Smooth muscle cell (in vitro differentiated cells): ENCODE measurements at regions not wholly inside any gene's neighbourhood (a gene's known extent, or its start where the extent isn't known, plus 50 kb on each side); places are given as distances from the start of the nearest gene placed in this dataset.

Experiments used
- DNase-seq: peaks from one replicate; lab custom pipeline; 2025; ENCODE audit not compliant: unreplicated experiment; lab: John Stamatoyannopoulos, UW
- H2AFZ ChIP-seq: fragments of 200-600 bp; sonication (generic); 2 replicates; pipeline ENCODE4 v1.6.0; 2016; ENCODE audit warnings: antibody characterized with exemption, low read depth, mild to moderate bottlenecking
- H3F3A ChIP-seq: fragments of 200-600 bp; sonication (generic); 2 replicates; pipeline ENCODE4 v1.6.0; 2017; ENCODE audit warnings: antibody characterized with exemption, low read depth
- H3K27ac ChIP-seq: fragments of 200-600 bp; sonication (generic); 2 replicates; pipeline ENCODE4 v1.5.1; 2016; ENCODE audit warnings: low read depth, mild to moderate bottlenecking
- H3K27me3 ChIP-seq: fragments of 200-600 bp; sonication (generic); 2 replicates; pipeline ENCODE4 v1.6.1; 2016; ENCODE audit warnings: low read depth, mild to moderate bottlenecking
- H3K36me3 ChIP-seq: fragments of 200-600 bp; sonication (generic); 2 replicates; pipeline ENCODE4 v1.5.1; 2016; ENCODE audit warnings: low read depth
- H3K4me1 ChIP-seq: fragments of 200-600 bp; sonication (generic); 2 replicates; pipeline ENCODE4 v1.5.1; 2016; ENCODE audit warnings: low read depth
- H3K4me2 ChIP-seq: fragments of 200-600 bp; sonication (generic); 2 replicates; pipeline ENCODE4 v1.6.0; 2016; ENCODE audit warnings: mild to moderate bottlenecking
- H3K4me3 ChIP-seq: fragments of 200-600 bp; sonication (generic); 2 replicates; pipeline ENCODE4 v1.5.1; 2016; ENCODE audit warnings: mild to moderate bottlenecking
- H3K79me2 ChIP-seq: fragments of 200-600 bp; sonication (generic); 2 replicates; pipeline ENCODE4 v1.6.0; 2016; ENCODE audit warnings: low read depth, mild to moderate bottlenecking
- H3K9ac ChIP-seq: fragments of 200-600 bp; sonication (generic); 2 replicates; pipeline ENCODE4 v1.6.0; 2016; ENCODE audit warnings: low read depth
- H3K9me3 ChIP-seq: fragments of 200-600 bp; sonication (generic); replicated peaks from 2 replicates; pipeline ENCODE4 v1.5.1; 2016; ENCODE audit warnings: low read depth
- H4K20me1 ChIP-seq: fragments of 200-600 bp; sonication (generic); 2 replicates; pipeline ENCODE4 v1.6.0; 2016; ENCODE audit warnings: low read depth
- CTCF ChIP-seq: fragments of 200-600 bp; sonication (generic); IDR thresholded peaks from 2 replicates; pipeline ENCODE4 v1.5.1; 2017; ENCODE audit warnings: borderline replicate concordance, mild to moderate bottlenecking, antibody characterized with exemption; ENCODE audit not compliant: insufficient read depth, poor library complexity, severe bottlenecking
- WGBS: methylation state at CpG from one replicate; pipeline ENCODE4 v1.1.7; 2016; ENCODE audit warnings: low lambda C conversion rate; 5-methylcytosine and 5-hydroxymethylcytosine counted together

- Histone ChIP-seq H3K79me2 (no peaks in the 10 kb centered on the region), H3F3A (no peaks in the 10 kb centered on the region), H3K27ac (no peak overlapping the region), H3K9me3 (no peaks in the 10 kb centered on the region), H3K27me3 (no peaks in the 10 kb centered on the region), H3K9ac (no peak overlapping the region), H3K4me2 (no peak overlapping the region), H2AFZ (no peak overlapping the region), H3K4me1 (no peaks in the 10 kb centered on the region), H4K20me1 (no peaks in the 10 kb centered on the region), H3K4me3 (no peak overlapping the region), H3K36me3 (no peaks in the 10 kb centered on the region)
- no peak for TF ChIP-seq CTCF
- 44% methylated on average over 4 of the region's 4 CpGs for WGBS
- DNase-seq = no peak
Measured at GRCh38 chr18:60493066-60493465, 120.5 kb upstream of the MC4R start.

- 93% methylated on average over 4 of the region's 4 CpGs for WGBS
- H3K27me3 ChIP-seq = peaks cover 4% of the 10 kb centered on the region
- no peaks in the 10 kb centered on the region for H3F3A ChIP-seq
- no peak for DNase-seq
- H3K9me3 ChIP-seq = no peaks in the 10 kb centered on the region
- no peak overlapping the region for H2AFZ ChIP-seq
- no peak overlapping the region for H3K4me3 ChIP-seq
- no peak overlapping the region for H3K27ac ChIP-seq
- H3K4me1 ChIP-seq = no peaks in the 10 kb centered on the region
- no peaks in the 10 kb centered on the region for H3K79me2 ChIP-seq
- H4K20me1 ChIP-seq = no peaks in the 10 kb centered on the region
- TF ChIP-seq CTCF = no peak
- H3K36me3 ChIP-seq = no peaks in the 10 kb centered on the region
- H3K9ac ChIP-seq = no peak overlapping the region
- no peak overlapping the region for H3K4me2 ChIP-seq
Measured at GRCh38 chr18:60499675-60500074, 127.1 kb upstream of the MC4R start.

- DNase-seq = no peak
Measured at GRCh38 chr18:60500960-60501359, 128.4 kb upstream of the MC4R start.

More at GRCh38 chr18:60500960-60501359, 128.4 kb upstream of the MC4R start:
- Histone ChIP-seq H3K4me2 (no peak overlapping the region), H3K9me3 (no peaks in the 10 kb centered on the region), H2AFZ (no peak overlapping the region), H3F3A (no peaks in the 10 kb centered on the region), H3K4me3 (no peak overlapping the region), H4K20me1 (no peaks in the 10 kb centered on the region), H3K27me3 (peaks cover 4% of the 10 kb centered on the region), H3K27ac (no peak overlapping the region), H3K9ac (no peak overlapping the region), H3K4me1 (no peaks in the 10 kb centered on the region), H3K79me2 (no peaks in the 10 kb centered on the region), H3K36me3 (no peaks in the 10 kb centered on the region)
- no peak for TF ChIP-seq CTCF
- WGBS = 93% methylated on average over 2 of the region's 2 CpGs
